ENCODE measurements at regions not wholly inside any gene's neighbourhood (a gene's known extent, or its start where the extent isn't known, plus 50 kb on each side); places are given as distances from the start of the nearest gene placed in this dataset.

- ATAC-seq, result no peak
- TF ChIP-seq ZFP3 (CRISPR knock-in tag; IDR thresholded peaks at IDR 0.05) (no peak), ZC3H10 (CRISPR knock-in tag; IDR thresholded peaks at IDR 0.05) (no peak), ZNF8 (CRISPR knock-in tag; IDR thresholded peaks at IDR 0.05) (no peak), ZNF565 (CRISPR knock-in tag; conservative IDR thresholded peaks at IDR 0.05; ENCODE audit: low read depth) (no peak), ZFP30 (CRISPR knock-in tag; IDR thresholded peaks at IDR 0.05) (no peak), SNAI2 (CRISPR knock-in tag; IDR thresholded peaks at IDR 0.05) (no peak), GLIS3 (CRISPR knock-in tag; IDR thresholded peaks at IDR 0.05) (no peak), OSR1 (CRISPR knock-in tag; IDR thresholded peaks at IDR 0.05) (no peak), POU6F1 (CRISPR knock-in tag; IDR thresholded peaks at IDR 0.05; ENCODE audit: borderline replicate concordance, low read depth) (no peak), BACH2 (CRISPR knock-in tag; IDR thresholded peaks at IDR 0.05; ENCODE audit: borderline replicate concordance) (no peak), CREB5 (CRISPR knock-in tag; IDR thresholded peaks at IDR 0.05; ENCODE audit: low read depth) (no peak), PPARA (CRISPR knock-in tag; IDR thresholded peaks at IDR 0.05; ENCODE audit: borderline replicate concordance) (no peak), CSRNP3 (CRISPR knock-in tag; IDR thresholded peaks at IDR 0.05) (no peak), TCF4 (CRISPR knock-in tag; IDR thresholded peaks at IDR 0.05; ENCODE audit: borderline replicate concordance) (no peak), ZNF70 (CRISPR knock-in tag; IDR thresholded peaks at IDR 0.05) (no peak), PATZ1 (CRISPR knock-in tag; IDR thresholded peaks at IDR 0.05; ENCODE audit: borderline replicate concordance) (no peak)
Measured at GRCh38 chr2:228725031-228725430, 543.5 kb upstream of the SPHKAP start.

- ATAC-seq, result no peak
- TF ChIP-seq ZNF565 (CRISPR knock-in tag; conservative IDR thresholded peaks at IDR 0.05; ENCODE audit: low read depth), result no peak
- TF ChIP-seq POU6F1 (CRISPR knock-in tag; IDR thresholded peaks at IDR 0.05; ENCODE audit: borderline replicate concordance, low read depth), result no peak
- no peak for TF ChIP-seq TOX (CRISPR knock-in tag; IDR thresholded peaks at IDR 0.05; ENCODE audit: borderline replicate concordance)
- no peak for TF ChIP-seq BACH2 (CRISPR knock-in tag; IDR thresholded peaks at IDR 0.05; ENCODE audit: borderline replicate concordance)
- TF ChIP-seq ESRRG (CRISPR knock-in tag; IDR thresholded peaks at IDR 0.05), result no peak
- no peak for TF ChIP-seq PPARA (CRISPR knock-in tag; IDR thresholded peaks at IDR 0.05; ENCODE audit: borderline replicate concordance)
- TF ChIP-seq CREB5 (CRISPR knock-in tag; IDR thresholded peaks at IDR 0.05; ENCODE audit: low read depth), result no peak
- TF ChIP-seq ZFP30 (CRISPR knock-in tag; IDR thresholded peaks at IDR 0.05), result no peak
- TF ChIP-seq GLIS3 (CRISPR knock-in tag; IDR thresholded peaks at IDR 0.05), result no peak
- TF ChIP-seq TCF4 (CRISPR knock-in tag; IDR thresholded peaks at IDR 0.05; ENCODE audit: borderline replicate concordance), result no peak
- no peak for TF ChIP-seq CSRNP3 (CRISPR knock-in tag; IDR thresholded peaks at IDR 0.05)
- TF ChIP-seq PATZ1 (CRISPR knock-in tag; IDR thresholded peaks at IDR 0.05; ENCODE audit: borderline replicate concordance), result no peak
- no peak for TF ChIP-seq CSDC2 (CRISPR knock-in tag; IDR thresholded peaks at IDR 0.05)
- TF ChIP-seq OSR1 (CRISPR knock-in tag; IDR thresholded peaks at IDR 0.05), result no peak
- no peak for TF ChIP-seq ZNF8 (CRISPR knock-in tag; IDR thresholded peaks at IDR 0.05)
Measured at GRCh38 chr2:228723599-228723998, 542.1 kb upstream of the SPHKAP start.

All from SK-N-SH treated with all-trans-retinoic acid at 6 μM for 48 hours (cell line).